NB4 (cell line): ENCODE measurements at regions not wholly inside any gene's neighbourhood (a gene's known extent, or its start where the extent isn't known, plus 50 kb on each side); places are given as distances from the start of the nearest gene placed in this dataset.
"Not testable (repeated sequence)": the region's sequence is repeated elsewhere in the genome, so short reads cannot be mapped to it uniquely, and the experiment has no call there.

Experiments
- DNase-seq: peaks from one replicate; pipeline ENCODE4 v3.0.0; 2010; ENCODE audit warnings: low read depth
- H3K4me3 ChIP-seq: one replicate; pipeline ENCODE4 v1.5.1; 2011; ENCODE audit warnings: mild to moderate bottlenecking, low read depth, low read length, moderate library complexity
- CTCF ChIP-seq: IDR thresholded peaks from one replicate; pipeline ENCODE4 v1.5.1; 2012; ENCODE audit warnings: low read depth, low read length
- MAX ChIP-seq: IDR thresholded peaks from 2 replicates; pipeline ENCODE4 v1.6.1; 2011; ENCODE audit warnings: low read depth, low read length
- MYC ChIP-seq: IDR thresholded peaks from 2 replicates; pipeline ENCODE4 v1.6.1; 2011; ENCODE audit warnings: low read depth, low read length
- POLR2A ChIP-seq: IDR thresholded peaks from 2 replicates; pipeline ENCODE4 v1.6.1; 2011; ENCODE audit warnings: mild to moderate bottlenecking; ENCODE audit not compliant: insufficient read length; ENCODE audit errors: extremely low read depth

- no peak for DNase-seq
- no peak for TF ChIP-seq POLR2A
- no peak for TF ChIP-seq MAX
- TF ChIP-seq MYC, result no peak
- no peak for TF ChIP-seq CTCF
- no peak overlapping the region for H3K4me3 ChIP-seq
Measured at GRCh38 chr7:138248609-138249008, 172.3 kb downstream of the AKR1D1 start.

GRCh38 chr7:138249975-138250374, 173.7 kb downstream of the AKR1D1 start:
- H3K4me3 ChIP-seq, result no peak overlapping the region
- DNase-seq, result no peak
- no peak for TF ChIP-seq MAX
- no peak for TF ChIP-seq CTCF
- TF ChIP-seq MYC, result no peak
- no peak for TF ChIP-seq POLR2A

GRCh38 chr7:138252666-138253065, 176.4 kb downstream of the AKR1D1 start:
- not testable (repeated sequence) for H3K4me3 ChIP-seq, DNase-seq

GRCh38 chr7:138254444-138254843, 178.2 kb downstream of the AKR1D1 start:
- no peak for TF ChIP-seq CTCF
- no peak for TF ChIP-seq MYC
- no peak for TF ChIP-seq POLR2A
- no peak for TF ChIP-seq MAX
- no peak for DNase-seq
- no peak overlapping the region for H3K4me3 ChIP-seq

- no peak overlapping the region for H3K4me3 ChIP-seq
Measured at GRCh38 chr7:138257459-138258196, 181.4 kb downstream of the AKR1D1 start.

GRCh38 chr7:138258197-138258559, 181.9 kb downstream of the AKR1D1 start:
- no peak for TF ChIP-seq CTCF
- TF ChIP-seq POLR2A, result no peak
- TF ChIP-seq MAX, result no peak
- no peak for TF ChIP-seq MYC
- H3K4me3 ChIP-seq, result no peak overlapping the region

More at GRCh38 chr7:138257459-138258196, 181.4 kb downstream of the AKR1D1 start:
- TF ChIP-seq CTCF (no peak), MAX (peak; percentile 90), MYC (peak; percentile 59; the same call in 1 of the 2 replicates), POLR2A (no peak)
- DNase-seq, result peak; percentile 82

More at GRCh38 chr7:138258197-138258559, 181.9 kb downstream of the AKR1D1 start:
- peak; percentile 43 for DNase-seq
